Ectodermal cell (in vitro differentiated cells): ENCODE measurements at regions not wholly inside any gene's neighbourhood (a gene's known extent, or its start where the extent isn't known, plus 50 kb on each side); places are given as distances from the start of the nearest gene placed in this dataset.
A peak's percentile ranks its signal among the peaks of the same experiment; 100 is the strongest.

Source experiments
- H3K27ac ChIP-seq: 2 replicates; pipeline ENCODE4 v1.7.0; 2013; ENCODE audit warnings: mild to moderate bottlenecking, low read depth, low read length; ENCODE audit not compliant: insufficient read depth, poor library complexity, severe bottlenecking
- H3K27me3 ChIP-seq: 2 replicates; pipeline ENCODE4 v1.7.0; 2013; ENCODE audit warnings: mild to moderate bottlenecking, low read length; ENCODE audit not compliant: insufficient read depth, control insufficient read depth, poor library complexity, severe bottlenecking
- H3K36me3 ChIP-seq: one replicate; pipeline ENCODE4 v1.7.0; 2013; ENCODE audit warnings: low read length; ENCODE audit not compliant: control insufficient read depth, insufficient read depth
- H3K4me1 ChIP-seq: one replicate; pipeline ENCODE4 v1.7.0; 2013; ENCODE audit warnings: low read length; ENCODE audit not compliant: control insufficient read depth, insufficient read depth
- H3K4me3 ChIP-seq: 2 replicates; pipeline ENCODE4 v1.7.0; 2013; ENCODE audit warnings: low read depth, low read length, control low read depth; ENCODE audit not compliant: insufficient read depth
- H3K9me3 ChIP-seq: 2 replicates; pipeline ENCODE4 v1.7.0; 2013; ENCODE audit warnings: mild to moderate bottlenecking, low read length, moderate library complexity; ENCODE audit not compliant: control insufficient read depth
- WGBS, 2 experiments: methylation state at CpG; one replicate each; pipeline ENCODE4 v1.1.7; 2013; ENCODE audit warnings: missing lambda C conversion rate in 2 of 2; 5-methylcytosine and 5-hydroxymethylcytosine counted together

DNA sequence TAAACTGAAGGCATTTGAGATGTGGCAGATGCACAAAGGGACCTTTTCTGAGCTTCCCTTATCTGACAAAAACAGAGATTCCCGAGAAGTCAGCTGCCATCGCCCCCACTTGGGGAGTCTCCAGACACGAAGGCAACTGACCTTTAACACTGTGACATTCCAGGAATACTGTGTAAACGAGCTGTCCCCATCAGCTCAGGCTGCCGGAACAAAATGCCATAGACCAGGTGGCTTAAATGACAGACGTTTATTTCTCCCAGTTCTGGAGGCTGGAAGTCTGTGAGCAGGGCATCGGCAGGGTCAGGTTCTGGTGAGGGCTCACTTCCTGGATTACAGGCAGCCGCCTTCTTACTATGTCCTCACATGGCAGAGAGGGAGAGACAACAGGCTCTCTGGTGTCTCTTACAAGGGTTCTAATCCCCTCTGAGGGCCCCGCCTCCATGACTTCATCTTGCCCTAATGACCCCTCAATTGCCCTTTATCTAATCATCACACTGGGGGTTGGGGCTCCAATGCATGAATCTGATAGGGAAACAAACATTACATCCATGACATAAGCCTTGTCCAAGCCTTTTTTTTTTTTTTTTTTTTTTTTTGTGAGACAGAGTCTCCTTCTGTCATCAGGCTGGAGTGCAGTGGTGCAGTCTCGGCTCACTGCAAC lies 178.5 kb upstream of the RPL38 start:
- H3K36me3 ChIP-seq, result no peaks in the 10 kb centered on the region
- H3K9me3 ChIP-seq, result no peaks in the 10 kb centered on the region
- H3K27ac ChIP-seq, result peak overlapping the region; percentile 53
- no peak overlapping the region for H3K4me3 ChIP-seq
- 54 to 63% methylated on average over 10 of the region's 10 CpGs for WGBS, 2 experiments
- no peaks in the 10 kb centered on the region for H3K27me3 ChIP-seq
- H3K4me1 ChIP-seq, result peaks cover 24% of the 10 kb centered on the region

DNA sequence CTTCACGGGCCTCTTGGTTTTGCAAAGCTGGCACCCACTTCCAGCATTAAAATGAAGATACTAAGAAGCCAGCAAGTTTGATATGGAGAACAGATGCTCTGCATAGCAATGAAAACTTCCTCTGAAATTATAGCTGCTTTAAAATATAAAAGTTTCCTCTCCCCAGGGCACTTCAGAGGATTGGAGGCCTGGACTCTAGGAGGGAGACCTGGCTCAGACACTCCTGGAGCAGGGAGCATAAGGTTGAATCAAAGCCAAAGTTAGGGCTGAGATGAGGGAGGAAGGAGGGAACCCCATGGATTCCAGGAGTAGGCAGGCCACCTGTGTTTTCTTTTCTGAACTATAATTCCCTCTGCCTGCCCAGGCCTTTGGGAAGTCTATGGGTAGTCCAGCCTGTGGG lies 176.0 kb upstream of the RPL38 start:
- Histone ChIP-seq H3K4me3 (no peak overlapping the region), H3K9me3 (no peaks in the 10 kb centered on the region), H3K27me3 (no peaks in the 10 kb centered on the region), H3K4me1 (peaks cover 21% of the 10 kb centered on the region), H3K36me3 (no peaks in the 10 kb centered on the region), H3K27ac (no peak overlapping the region)
- 90 to 96% methylated on average over 1 of the region's 1 CpG for WGBS, 2 experiments

DNA sequence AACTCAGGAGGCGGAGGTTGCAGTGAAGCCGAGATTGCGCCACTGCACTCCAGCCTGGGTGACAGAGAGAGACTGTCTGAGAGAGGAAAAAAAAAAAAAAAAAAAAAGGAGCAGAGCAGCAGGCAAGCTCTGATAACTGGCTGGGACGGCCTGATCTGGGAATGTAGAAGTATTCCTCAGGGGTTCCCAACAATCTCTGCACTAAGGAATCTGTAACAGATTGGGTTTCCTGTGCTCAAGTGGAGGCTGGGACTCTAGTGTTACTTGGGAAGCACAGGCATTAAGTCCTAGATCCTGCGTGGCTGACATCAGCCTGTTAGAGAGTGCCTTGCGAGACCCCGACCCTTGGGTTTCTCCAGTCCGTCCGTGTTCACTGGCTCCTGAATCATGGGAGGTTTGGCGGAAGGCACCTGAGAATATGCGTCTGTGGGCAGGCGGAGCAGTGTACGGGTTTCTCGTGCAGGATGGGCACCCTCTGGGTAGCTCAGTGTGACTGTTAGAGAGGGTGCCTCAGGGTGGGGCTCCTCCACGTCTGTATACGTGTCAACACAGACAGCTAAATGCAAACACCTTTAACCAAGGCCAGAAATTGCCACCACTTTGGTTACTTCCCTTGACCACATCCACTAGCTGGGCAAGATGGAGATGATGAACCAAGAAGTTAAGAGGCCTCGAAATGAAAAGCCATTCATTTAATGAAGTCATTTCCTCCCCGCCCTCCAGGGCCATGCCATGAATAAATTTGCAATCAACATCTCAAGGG lies 174.9 kb upstream of the RPL38 start:
- H3K9me3 ChIP-seq, result no peaks in the 10 kb centered on the region
- WGBS, 2 experiments, result 94 to 96% methylated on average over 18 of the region's 18 CpGs
- no peak overlapping the region for H3K27ac ChIP-seq
- no peaks in the 10 kb centered on the region for H3K27me3 ChIP-seq
- H3K4me1 ChIP-seq, result peaks cover 24% of the 10 kb centered on the region
- H3K4me3 ChIP-seq, result no peak overlapping the region
- no peaks in the 10 kb centered on the region for H3K36me3 ChIP-seq

DNA sequence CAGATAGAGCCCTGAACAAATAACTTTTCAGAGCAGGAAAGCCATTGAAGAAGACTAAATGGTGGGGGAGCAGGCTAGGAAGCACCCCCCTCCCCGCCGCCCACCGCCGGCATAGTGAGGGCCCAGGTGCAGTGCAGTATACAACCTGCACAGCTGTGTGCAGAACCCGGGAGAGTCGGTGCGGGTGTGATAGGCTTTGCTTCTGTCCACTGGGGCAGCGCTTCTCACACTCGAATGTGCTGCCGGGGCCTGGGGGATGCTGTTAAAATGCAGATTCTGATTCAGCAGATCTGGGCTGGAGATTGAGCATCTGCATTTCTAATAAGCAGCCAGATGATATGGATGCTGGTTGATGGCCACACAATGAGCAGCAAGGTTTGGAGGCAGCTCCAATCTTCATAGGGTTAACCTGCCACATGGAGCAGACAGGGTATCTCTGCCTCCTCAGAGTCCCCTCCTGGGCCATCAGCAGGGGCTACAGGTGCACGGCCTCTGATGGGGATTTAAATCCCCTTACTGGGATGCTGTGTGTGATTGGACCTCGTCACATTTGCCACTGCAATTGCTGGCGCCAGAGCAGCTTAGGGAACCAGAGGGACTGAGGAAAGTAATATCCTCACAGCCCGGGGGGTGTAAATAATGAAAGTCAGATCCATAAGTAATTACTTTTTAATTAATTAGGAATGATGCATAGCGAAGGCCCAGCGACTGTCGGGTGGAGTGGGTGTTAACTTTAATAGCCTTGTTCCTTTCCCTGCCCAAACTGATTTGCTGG lies 172.0 kb upstream of the RPL38 start:
- no peak overlapping the region for H3K27ac ChIP-seq

DNA sequence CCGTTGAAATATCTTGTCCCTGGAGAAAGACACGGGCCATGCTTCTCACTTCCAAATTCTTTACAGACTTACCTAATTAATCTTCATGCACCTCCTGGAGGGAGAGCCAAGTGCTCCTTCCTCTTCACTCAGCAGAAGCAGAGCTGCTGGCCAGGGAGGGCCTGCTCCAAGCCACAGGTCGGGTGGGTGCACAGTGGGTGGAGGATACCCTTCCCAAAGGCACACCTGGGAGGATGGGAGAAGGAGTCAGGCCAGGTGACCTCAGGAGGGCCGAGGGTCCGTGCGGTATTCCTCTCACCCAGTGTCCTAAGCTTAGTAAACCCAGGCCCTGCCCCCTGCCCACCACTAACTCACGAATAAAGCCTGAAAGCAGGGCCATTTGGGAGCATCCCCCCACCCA lies 171.3 kb upstream of the RPL38 start:
- WGBS, 2 experiments, result 63% methylated on average over 7 of the region's 7 CpGs
- no peak overlapping the region for H3K4me3 ChIP-seq
- H3K27ac ChIP-seq, result no peak overlapping the region
- H3K36me3 ChIP-seq, result no peaks in the 10 kb centered on the region
- peaks cover 12% of the 10 kb centered on the region for H3K4me1 ChIP-seq
- H3K27me3 ChIP-seq, result no peaks in the 10 kb centered on the region
- no peaks in the 10 kb centered on the region for H3K9me3 ChIP-seq

More for the DNA sequence above, 172.0 kb upstream of the RPL38 start:
- Histone ChIP-seq H3K36me3 (no peaks in the 10 kb centered on the region), H3K4me3 (no peak overlapping the region), H3K27me3 (no peaks in the 10 kb centered on the region), H3K4me1 (peaks cover 13% of the 10 kb centered on the region), H3K9me3 (no peaks in the 10 kb centered on the region)
- 88 to 91% methylated on average over 15 to 17 of the region's 17 CpGs for WGBS, 2 experiments

DNA sequence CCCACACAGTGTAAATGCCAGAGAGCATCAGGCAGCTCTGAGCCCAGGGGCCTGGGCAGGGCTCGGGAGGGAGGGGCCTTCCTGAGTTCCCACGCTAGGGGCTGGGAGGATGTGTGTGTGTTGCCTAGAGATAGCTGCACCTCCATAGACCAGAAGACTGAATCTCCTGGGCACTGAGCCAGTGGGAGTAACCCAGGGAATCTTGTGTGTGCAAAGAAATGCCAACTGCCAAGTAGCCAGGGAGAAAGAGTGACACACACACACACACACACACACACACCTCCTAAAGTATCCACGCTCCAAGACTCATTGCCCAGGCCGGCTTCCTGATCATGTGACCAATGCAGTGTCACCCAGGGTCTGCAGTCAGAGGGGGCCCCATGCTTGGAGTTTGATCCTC lies 166.2 kb upstream of the RPL38 start:
- Histone ChIP-seq H3K27ac (no peak overlapping the region), H3K4me1 (peaks cover 3% of the 10 kb centered on the region), H3K9me3 (no peaks in the 10 kb centered on the region), H3K27me3 (no peaks in the 10 kb centered on the region), H3K4me3 (no peak overlapping the region), H3K36me3 (no peaks in the 10 kb centered on the region)
- 70 to 72% methylated on average over 4 of the region's 4 CpGs for WGBS, 2 experiments

DNA sequence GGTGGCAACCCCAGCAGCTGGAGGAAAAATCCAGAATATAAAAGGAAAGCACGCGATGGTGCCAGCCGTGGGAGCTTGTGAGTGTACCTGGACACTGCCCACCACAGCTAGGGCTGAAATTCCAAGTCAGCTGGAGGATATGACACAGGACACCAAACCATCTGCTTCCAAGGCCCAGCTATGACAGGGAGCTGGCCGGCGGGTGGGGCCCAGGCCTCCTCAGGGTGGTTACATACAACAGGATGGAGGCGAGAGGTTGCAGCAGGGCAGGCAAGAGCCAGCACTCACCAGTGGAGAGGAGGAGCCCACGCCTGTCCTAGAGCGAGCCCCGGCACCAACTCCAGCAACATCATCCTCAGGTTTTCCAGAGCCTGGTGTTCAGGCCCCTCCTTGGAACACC lies 163.2 kb upstream of the RPL38 start:
- WGBS, 2 experiments, result 89 to 93% methylated on average over 9 of the region's 9 CpGs
- no peaks in the 10 kb centered on the region for H3K4me1 ChIP-seq
- H3K9me3 ChIP-seq, result no peaks in the 10 kb centered on the region
- no peak overlapping the region for H3K4me3 ChIP-seq
- H3K36me3 ChIP-seq, result no peaks in the 10 kb centered on the region
- no peaks in the 10 kb centered on the region for H3K27me3 ChIP-seq
- no peak overlapping the region for H3K27ac ChIP-seq

DNA sequence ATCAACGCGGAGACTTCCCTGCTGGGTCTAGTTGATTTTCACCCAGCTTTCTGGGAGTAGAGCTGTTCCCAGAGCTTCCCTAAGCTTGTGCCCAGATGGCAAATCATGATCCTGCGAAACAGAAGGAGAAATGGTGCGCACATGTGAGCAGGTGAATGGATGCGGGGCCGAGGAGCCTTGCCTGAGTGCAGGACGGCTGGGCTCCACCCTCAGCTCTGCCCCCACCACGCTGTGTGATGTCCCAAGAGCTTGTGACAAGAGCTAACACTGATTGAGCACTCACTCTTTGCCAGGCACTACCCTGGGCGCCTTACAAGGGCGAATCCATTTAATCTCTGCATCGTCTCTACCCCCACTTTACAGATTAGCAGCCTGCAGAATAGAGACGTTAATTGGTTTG lies 162.7 kb upstream of the RPL38 start:
- Histone ChIP-seq H3K4me1 (no peaks in the 10 kb centered on the region), H3K36me3 (no peaks in the 10 kb centered on the region), H3K27ac (no peak overlapping the region), H3K27me3 (no peaks in the 10 kb centered on the region), H3K9me3 (no peaks in the 10 kb centered on the region), H3K4me3 (no peak overlapping the region)
- 90 to 94% methylated on average over 12 of the region's 12 CpGs for WGBS, 2 experiments

DNA sequence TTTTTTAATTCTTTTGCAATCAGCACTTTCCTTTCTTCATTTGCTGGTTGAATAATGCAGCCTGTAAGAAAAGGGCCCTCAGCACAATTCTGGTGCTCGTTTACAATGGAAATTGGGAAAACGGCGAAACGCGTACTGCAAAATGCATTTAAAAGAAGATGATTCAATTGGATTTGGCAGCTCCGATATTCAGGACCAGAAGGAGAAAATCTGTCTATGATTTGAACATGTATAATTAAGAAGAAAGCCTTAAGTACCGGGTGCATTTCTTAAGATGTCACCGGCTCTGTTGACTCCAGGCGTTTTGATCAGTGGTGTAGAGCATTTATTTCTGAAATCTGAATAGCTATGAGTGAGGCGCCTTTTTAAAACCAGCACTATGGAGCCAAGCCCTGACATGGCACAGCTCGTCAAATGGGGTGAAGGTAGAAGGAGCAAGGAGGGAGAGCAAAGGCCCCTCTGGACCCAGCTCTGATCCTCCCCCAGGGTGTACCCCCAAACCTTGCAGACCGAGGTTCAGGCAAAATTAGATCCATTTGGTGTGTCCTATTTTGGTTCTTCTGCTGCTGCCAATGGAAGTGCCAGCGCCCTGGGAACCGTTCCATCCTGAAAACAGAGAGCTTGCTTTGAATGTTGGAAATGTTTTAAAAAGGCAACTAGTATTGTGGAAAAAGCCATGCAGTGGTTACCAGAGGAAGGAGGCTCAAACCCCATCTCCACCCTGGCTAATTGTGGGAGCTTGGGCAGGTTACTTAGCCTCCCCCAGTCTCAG lies 161.4 kb upstream of the RPL38 start:
- Histone ChIP-seq H3K9me3 (no peaks in the 10 kb centered on the region), H3K4me1 (no peaks in the 10 kb centered on the region), H3K27ac (no peak overlapping the region), H3K4me3 (no peak overlapping the region), H3K36me3 (no peaks in the 10 kb centered on the region), H3K27me3 (no peaks in the 10 kb centered on the region)
- WGBS, 2 experiments, result 92 to 94% methylated on average over 14 of the region's 14 CpGs
